A549 (cell line): ENCODE measurements at regions not wholly inside any gene's neighbourhood (a gene's known extent, or its start where the extent isn't known, plus 50 kb on each side); places are given as distances from the start of the nearest gene placed in this dataset.

ENCODE experiments used
- JUN ChIP-seq, 2 experiments: fragments of >200 bp; sonication (Bioruptor Twin); formaldehyde crosslinking; IDR thresholded peaks; 2 replicates in 1 of 2; 3 replicates in 1 of 2; pipeline ENCODE4 v1.6.1; 2016 to 2017
- KDM5A ChIP-seq: fragments of 200-600 bp; sonication (generic); IDR thresholded peaks from 2 replicates; pipeline ENCODE4 v1.6.1; 2016; ENCODE audit warnings: antibody characterized with exemption, mild to moderate bottlenecking
- MYC ChIP-seq: IDR thresholded peaks from 2 replicates; pipeline ENCODE4 v1.6.1; 2012; ENCODE audit warnings: mild to moderate bottlenecking, inconsistent platforms, low read length, improper control_type of control experiment, borderline replicate concordance
- POLR2A ChIP-seq: IDR thresholded peaks from 2 replicates; pipeline ENCODE4 v1.6.1; 2012; ENCODE audit warnings: mild to moderate bottlenecking, low read length
- RAD21 ChIP-seq, 2 experiments: fragments of >200 bp in 1 of 2; sonication (Bioruptor Twin) in 1 of 2; formaldehyde crosslinking in 1 of 2; IDR thresholded peaks in 1 of 2; conservative IDR thresholded peaks in 1 of 2; 2 replicates in 1 of 2; 3 replicates in 1 of 2; pipeline ENCODE4 v1.6.1; 2012 to 2018; ENCODE audit warnings: inconsistent platforms in 1 of 2
- TF ChIP-seq, protein P1 (sequence below): fragments of 200-600 bp; sonication (generic); IDR thresholded peaks from 2 replicates; pipeline ENCODE4 v1.6.1; 2016; ENCODE audit warnings: antibody characterized with exemption, mild to moderate bottlenecking, moderate library complexity
- TF ChIP-seq, protein P2 (sequence below): fragments of 450-650 bp; IDR thresholded peaks from 2 replicates; pipeline ENCODE4 v1.6.1; 2014; ENCODE audit warnings: antibody characterized with exemption
- TF ChIP-seq, protein P3 (sequence below): fragments of >200 bp; sonication (Bioruptor Twin); formaldehyde crosslinking; IDR thresholded peaks from 3 replicates; pipeline ENCODE4 v1.5.1; 2016

DNA sequence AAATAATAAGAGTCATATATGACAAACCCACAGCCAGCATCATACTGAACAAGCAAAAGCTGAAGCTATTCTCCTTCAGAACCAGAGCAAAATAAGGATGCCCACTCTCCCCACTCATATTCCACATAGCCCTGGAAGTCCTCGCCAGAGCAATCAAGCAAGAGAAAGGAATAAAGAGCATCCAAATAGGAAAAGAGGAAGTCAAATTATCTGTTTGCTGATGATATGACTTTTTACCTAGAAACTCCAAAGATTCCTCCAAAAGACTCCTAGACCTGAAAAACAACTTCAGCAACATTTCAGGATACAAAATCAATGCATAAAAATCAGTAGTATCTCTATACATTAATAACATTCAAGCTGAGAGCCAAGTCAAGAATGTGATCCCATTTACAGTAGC, 217.5 kb downstream of the ABCC12 start:
- TF ChIP-seq, protein P1, sequence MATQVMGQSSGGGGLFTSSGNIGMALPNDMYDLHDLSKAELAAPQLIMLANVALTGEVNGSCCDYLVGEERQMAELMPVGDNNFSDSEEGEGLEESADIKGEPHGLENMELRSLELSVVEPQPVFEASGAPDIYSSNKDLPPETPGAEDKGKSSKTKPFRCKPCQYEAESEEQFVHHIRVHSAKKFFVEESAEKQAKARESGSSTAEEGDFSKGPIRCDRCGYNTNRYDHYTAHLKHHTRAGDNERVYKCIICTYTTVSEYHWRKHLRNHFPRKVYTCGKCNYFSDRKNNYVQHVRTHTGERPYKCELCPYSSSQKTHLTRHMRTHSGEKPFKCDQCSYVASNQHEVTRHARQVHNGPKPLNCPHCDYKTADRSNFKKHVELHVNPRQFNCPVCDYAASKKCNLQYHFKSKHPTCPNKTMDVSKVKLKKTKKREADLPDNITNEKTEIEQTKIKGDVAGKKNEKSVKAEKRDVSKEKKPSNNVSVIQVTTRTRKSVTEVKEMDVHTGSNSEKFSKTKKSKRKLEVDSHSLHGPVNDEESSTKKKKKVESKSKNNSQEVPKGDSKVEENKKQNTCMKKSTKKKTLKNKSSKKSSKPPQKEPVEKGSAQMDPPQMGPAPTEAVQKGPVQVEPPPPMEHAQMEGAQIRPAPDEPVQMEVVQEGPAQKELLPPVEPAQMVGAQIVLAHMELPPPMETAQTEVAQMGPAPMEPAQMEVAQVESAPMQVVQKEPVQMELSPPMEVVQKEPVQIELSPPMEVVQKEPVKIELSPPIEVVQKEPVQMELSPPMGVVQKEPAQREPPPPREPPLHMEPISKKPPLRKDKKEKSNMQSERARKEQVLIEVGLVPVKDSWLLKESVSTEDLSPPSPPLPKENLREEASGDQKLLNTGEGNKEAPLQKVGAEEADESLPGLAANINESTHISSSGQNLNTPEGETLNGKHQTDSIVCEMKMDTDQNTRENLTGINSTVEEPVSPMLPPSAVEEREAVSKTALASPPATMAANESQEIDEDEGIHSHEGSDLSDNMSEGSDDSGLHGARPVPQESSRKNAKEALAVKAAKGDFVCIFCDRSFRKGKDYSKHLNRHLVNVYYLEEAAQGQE, result no peak
- no peak for TF ChIP-seq MYC
- no peak for TF ChIP-seq JUN (IDR thresholded peaks at IDR 0.05)
- TF ChIP-seq, protein P2, sequence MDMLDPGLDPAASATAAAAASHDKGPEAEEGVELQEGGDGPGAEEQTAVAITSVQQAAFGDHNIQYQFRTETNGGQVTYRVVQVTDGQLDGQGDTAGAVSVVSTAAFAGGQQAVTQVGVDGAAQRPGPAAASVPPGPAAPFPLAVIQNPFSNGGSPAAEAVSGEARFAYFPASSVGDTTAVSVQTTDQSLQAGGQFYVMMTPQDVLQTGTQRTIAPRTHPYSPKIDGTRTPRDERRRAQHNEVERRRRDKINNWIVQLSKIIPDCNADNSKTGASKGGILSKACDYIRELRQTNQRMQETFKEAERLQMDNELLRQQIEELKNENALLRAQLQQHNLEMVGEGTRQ, result no peak
- no peak for TF ChIP-seq KDM5A
- TF ChIP-seq, protein P3, sequence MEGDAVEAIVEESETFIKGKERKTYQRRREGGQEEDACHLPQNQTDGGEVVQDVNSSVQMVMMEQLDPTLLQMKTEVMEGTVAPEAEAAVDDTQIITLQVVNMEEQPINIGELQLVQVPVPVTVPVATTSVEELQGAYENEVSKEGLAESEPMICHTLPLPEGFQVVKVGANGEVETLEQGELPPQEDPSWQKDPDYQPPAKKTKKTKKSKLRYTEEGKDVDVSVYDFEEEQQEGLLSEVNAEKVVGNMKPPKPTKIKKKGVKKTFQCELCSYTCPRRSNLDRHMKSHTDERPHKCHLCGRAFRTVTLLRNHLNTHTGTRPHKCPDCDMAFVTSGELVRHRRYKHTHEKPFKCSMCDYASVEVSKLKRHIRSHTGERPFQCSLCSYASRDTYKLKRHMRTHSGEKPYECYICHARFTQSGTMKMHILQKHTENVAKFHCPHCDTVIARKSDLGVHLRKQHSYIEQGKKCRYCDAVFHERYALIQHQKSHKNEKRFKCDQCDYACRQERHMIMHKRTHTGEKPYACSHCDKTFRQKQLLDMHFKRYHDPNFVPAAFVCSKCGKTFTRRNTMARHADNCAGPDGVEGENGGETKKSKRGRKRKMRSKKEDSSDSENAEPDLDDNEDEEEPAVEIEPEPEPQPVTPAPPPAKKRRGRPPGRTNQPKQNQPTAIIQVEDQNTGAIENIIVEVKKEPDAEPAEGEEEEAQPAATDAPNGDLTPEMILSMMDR, result no peak
- TF ChIP-seq RAD21 (conservative IDR thresholded peaks at IDR 0.05 in 1 of 2, IDR thresholded peaks at IDR 0.05 in 1 of 2), result no peak
- no peak for TF ChIP-seq POLR2A
